GM12873 (cell line): ENCODE measurements at regions not wholly inside any gene's neighbourhood (a gene's known extent, or its start where the extent isn't known, plus 50 kb on each side); places are given as distances from the start of the nearest gene placed in this dataset.

Experiments
- CTCF ChIP-seq: IDR thresholded peaks from 2 replicates; pipeline ENCODE4 v1.5.1; 2012; ENCODE audit warnings: low read depth, mild to moderate bottlenecking, moderate library complexity, low read length, control low read depth; ENCODE audit not compliant: insufficient read depth; ENCODE audit errors: missing control alignments

GRCh38 chr12:46590991-46591703, 218.6 kb upstream of the SLC38A2 start:
- no peak for TF ChIP-seq CTCF

- no peak for TF ChIP-seq CTCF
Measured at GRCh38 chr12:46585854-46586621, 213.5 kb upstream of the SLC38A2 start.

GRCh38 chr12:46580445-46580844, 207.9 kb upstream of the SLC38A2 start:
- no peak for TF ChIP-seq CTCF

GRCh38 chr12:46579474-46579873, 206.9 kb upstream of the SLC38A2 start:
- no peak for TF ChIP-seq CTCF

GRCh38 chr12:46578190-46578982, 205.8 kb upstream of the SLC38A2 start:
- no peak for TF ChIP-seq CTCF

DNA sequence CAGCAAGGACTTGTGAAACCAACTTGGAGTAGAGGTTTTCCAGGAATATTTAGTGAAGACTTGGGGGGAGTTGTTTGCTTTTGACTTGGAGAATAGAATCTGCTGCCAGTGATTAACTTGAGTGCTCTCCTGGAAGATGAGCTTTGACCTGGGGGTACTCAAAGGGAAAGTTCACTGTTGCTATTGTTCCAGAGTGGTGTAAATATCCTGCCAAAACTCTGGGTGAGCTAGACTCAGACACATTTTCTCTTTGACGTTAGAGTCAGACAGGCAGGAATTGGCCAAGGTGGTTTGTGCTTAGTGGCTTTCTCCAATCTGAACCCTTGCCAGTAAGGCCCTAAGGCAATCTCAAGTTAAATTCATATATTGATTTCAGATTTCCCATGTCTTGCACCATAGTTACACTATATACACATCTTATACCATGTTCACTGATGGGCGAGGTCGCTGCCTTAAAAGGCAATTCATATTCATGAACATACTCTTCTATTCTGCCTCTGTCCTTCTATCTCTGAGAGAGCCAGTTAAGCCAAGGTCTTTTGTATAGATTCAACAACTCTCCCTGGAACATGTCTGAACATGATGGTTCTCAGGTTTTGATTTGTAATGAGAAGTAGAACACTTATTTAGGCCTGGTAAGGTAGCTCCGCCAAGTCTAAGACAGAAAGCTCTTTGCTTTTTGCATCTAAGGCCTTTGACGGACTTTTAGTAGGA, 204.6 kb upstream of the SLC38A2 start:
- TF ChIP-seq CTCF, result no peak
